ENCODE measurements at regions not wholly inside any gene's neighbourhood (a gene's known extent, or its start where the extent isn't known, plus 50 kb on each side); places are given as distances from the start of the nearest gene placed in this dataset.

DNA sequence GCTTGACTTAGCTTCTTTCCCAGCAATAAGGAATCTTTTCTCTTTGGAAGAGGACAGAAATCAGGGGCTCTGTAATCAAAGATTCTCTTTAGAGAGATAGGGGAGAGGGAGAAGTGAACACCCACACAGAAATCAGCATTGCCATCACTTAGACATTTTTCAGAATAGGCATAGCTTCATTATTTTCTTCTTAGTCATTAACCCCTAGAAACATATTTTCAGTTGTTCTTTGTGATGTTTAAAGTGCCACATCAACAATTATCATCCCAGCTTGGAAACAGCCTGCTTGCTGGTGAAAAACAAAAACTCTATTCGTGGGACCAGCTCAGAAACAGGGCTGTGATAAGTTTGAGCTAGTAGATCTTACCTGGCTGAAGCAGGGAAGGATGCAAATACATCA lies 88.3 kb upstream of the SLC44A3 start:
- Mint-ChIP-seq H3K27ac (no peak overlapping the region), H3K4me1 (peaks cover 0 to 4% (median 1%) of the 10 kb centered on the region in 4 donors), H3K9me3 (peaks cover 0 to 3% (median 0%) of the 10 kb centered on the region in 8 donors), H3K36me3 (no peaks in the 10 kb centered on the region), H3K27me3 (peaks cover 4 to 7% of the 10 kb centered on the region in 2 donors), H3K4me3 (no peak overlapping the region)
- CTCF ChIA-PET (ENCODE audit: partially characterized antibody) = no interaction called here
- Histone ChIP-seq H3K4me3 (ENCODE audit: low read length in 2 of 2) (no peak overlapping the region), H3K27ac (ENCODE audit: low read depth, low read length) (no peak overlapping the region), H3K4me1 (ENCODE audit: insufficient read depth, low read length) (no peaks in the 10 kb centered on the region), H3K36me3 (ENCODE audit: insufficient read depth, low read length) (no peaks in the 10 kb centered on the region), H3K27me3 (ENCODE audit: insufficient read depth, low read length) (no peaks in the 10 kb centered on the region), H3K9me3 (ENCODE audit: control insufficient read depth in 1 of 2, low read length in 2 of 2) (no peaks in the 10 kb centered on the region)
- DNase-seq = no peak
- POLR2A ChIA-PET (ENCODE audit: partially characterized antibody) = no interaction called here
- intact Hi-C loops (cut with micrococcal nuclease) = no loop called here

DNA sequence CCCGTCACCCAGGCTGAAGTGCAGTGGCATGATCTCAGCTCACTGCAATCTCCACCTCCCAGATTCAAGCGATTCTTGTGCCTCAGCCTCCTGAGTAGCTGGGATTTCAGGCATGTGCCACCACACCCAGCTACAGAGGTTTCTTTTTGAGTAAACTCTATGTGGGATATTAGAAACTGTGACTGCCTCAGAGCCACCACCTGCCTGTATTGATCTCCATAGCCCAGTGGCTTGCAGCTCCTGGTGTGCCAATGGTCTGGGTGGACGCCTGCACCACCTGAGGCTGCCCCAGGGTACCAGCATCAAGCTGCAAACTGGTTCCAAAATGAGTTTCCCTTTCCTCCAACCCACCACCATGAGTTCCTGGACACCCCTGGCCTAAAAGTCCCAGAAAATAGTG lies 89.7 kb upstream of the SLC44A3 start:
- intact Hi-C loops (cut with micrococcal nuclease) = no loop called here
- POLR2A ChIA-PET (ENCODE audit: partially characterized antibody) = no interaction called here
- peaks cover 0 to 2% (median 0%) of the 10 kb centered on the region in 4 donors for H3K4me1 Mint-ChIP-seq

DNA sequence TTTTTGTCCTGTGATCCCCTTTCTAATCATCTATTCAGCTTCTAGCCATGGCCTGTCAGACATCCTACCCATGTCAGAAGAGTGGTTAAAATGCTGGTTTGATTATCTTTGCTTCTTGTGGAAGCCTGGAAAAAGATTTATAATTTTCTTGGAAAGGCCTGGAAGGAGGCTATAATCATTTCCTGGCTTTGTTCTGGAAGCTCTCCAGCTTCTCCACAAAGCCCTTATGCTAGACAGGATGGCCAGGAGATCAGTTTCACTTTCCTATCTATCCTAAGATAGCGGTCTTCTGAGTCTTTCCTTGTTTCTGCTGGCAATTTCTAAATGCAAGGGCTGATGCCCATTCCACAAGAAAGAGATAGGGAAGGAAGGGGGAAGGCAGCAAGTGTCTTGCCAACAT lies 90.9 kb upstream of the SLC44A3 start:
- no peak overlapping the region for H3K4me3 Mint-ChIP-seq
- CTCF ChIA-PET (ENCODE audit: partially characterized antibody) = no interaction called here
- intact Hi-C loops (cut with micrococcal nuclease) = no loop called here

More for the DNA sequence above, 89.7 kb upstream of the SLC44A3 start:
- Mint-ChIP-seq H3K4me3 (no peak overlapping the region), H3K9me3 (peaks cover 0 to 4% (median 0%) of the 10 kb centered on the region in 8 donors), H3K27ac (no peak overlapping the region), H3K36me3 (no peaks in the 10 kb centered on the region), H3K27me3 (peaks cover 4 to 7% of the 10 kb centered on the region in 2 donors)
- Histone ChIP-seq H3K4me3 (ENCODE audit: low read length in 2 of 2) (no peak overlapping the region), H3K9me3 (ENCODE audit: control insufficient read depth in 1 of 2, low read length in 2 of 2) (no peaks in the 10 kb centered on the region), H3K36me3 (ENCODE audit: insufficient read depth, low read length) (no peaks in the 10 kb centered on the region), H3K27ac (ENCODE audit: low read depth, low read length) (no peak overlapping the region), H3K4me1 (ENCODE audit: insufficient read depth, low read length) (no peaks in the 10 kb centered on the region), H3K27me3 (ENCODE audit: insufficient read depth, low read length) (no peaks in the 10 kb centered on the region)
- no peak for DNase-seq
- CTCF ChIA-PET (ENCODE audit: partially characterized antibody) = no interaction called here

DNA sequence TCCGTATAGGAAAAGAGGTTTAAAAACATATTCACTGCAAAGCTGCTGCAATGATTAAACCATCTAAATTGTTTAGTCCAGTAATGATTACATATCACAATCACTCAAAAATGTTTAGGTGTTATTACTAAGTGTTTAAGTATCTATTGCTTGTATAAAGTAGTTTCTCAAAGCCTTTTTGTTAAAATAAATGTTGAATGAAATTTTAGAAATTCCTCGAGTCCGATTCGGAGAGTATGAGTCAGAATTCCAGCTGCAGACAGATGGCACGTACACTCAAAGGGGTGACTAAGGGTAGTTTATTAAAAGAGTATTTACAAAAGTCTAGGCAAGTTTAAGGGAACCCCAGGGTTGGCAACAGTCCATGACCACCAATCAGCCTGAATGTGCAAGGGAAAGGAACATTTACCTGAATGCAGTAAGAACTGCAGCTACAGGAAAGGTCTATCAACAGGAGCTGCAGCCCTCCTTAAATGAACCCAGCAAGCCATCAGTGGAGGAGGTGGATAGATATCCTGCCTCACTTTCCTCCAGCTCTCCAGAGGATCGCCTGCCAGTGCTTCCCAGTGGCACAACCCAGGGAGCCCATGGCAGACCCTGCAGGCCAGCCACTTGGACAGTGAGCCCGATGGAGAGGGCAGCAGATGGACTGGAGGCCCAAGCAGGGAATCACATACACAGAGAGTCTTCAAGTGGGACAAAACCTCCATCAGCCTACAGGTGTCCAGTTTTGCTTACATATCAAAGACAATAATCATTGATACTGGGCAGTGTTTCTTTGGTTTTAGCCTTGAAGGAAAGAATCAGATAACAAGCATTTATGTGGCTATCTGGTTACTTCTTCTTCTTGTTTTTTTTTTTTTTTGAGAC lies 92.1 kb upstream of the SLC44A3 start:
- Histone ChIP-seq H3K4me1 (ENCODE audit: insufficient read depth, low read length) (no peaks in the 10 kb centered on the region), H3K27ac (ENCODE audit: low read depth, low read length) (no peak overlapping the region), H3K36me3 (ENCODE audit: insufficient read depth, low read length) (no peaks in the 10 kb centered on the region), H3K9me3 (ENCODE audit: control insufficient read depth in 1 of 2, low read length in 2 of 2) (no peaks in the 10 kb centered on the region), H3K27me3 (ENCODE audit: insufficient read depth, low read length) (no peaks in the 10 kb centered on the region), H3K4me3 (ENCODE audit: low read length in 2 of 2) (no peak overlapping the region)
- H3K9me3 Mint-ChIP-seq = peaks cover 0 to 4% (median 0%) of the 10 kb centered on the region in 8 donors
- intact Hi-C loops (cut with micrococcal nuclease) = no loop called here
- no peaks in the 10 kb centered on the region for H3K36me3 Mint-ChIP-seq
- no peaks in the 10 kb centered on the region for H3K4me1 Mint-ChIP-seq
- H3K27me3 Mint-ChIP-seq = peaks cover 2 to 8% of the 10 kb centered on the region in 2 donors
- DNase-seq = no peak
- no peak overlapping the region for H3K27ac Mint-ChIP-seq
- ChIA-PET CTCF (ENCODE audit: partially characterized antibody) (no interaction called here), POLR2A (ENCODE audit: partially characterized antibody) (no interaction called here)
- no peak overlapping the region for H3K4me3 Mint-ChIP-seq

More for the DNA sequence above, 90.9 kb upstream of the SLC44A3 start:
- no peak for DNase-seq
- Histone ChIP-seq H3K36me3 (ENCODE audit: insufficient read depth, low read length) (no peaks in the 10 kb centered on the region), H3K4me1 (ENCODE audit: insufficient read depth, low read length) (no peaks in the 10 kb centered on the region), H3K27me3 (ENCODE audit: insufficient read depth, low read length) (no peaks in the 10 kb centered on the region), H3K27ac (ENCODE audit: low read depth, low read length) (no peak overlapping the region), H3K9me3 (ENCODE audit: control insufficient read depth in 1 of 2, low read length in 2 of 2) (no peaks in the 10 kb centered on the region), H3K4me3 (ENCODE audit: low read length in 2 of 2) (no peak overlapping the region)
- POLR2A ChIA-PET (ENCODE audit: partially characterized antibody) = no interaction called here
- Mint-ChIP-seq H3K9me3 (peaks cover 0 to 4% (median 0%) of the 10 kb centered on the region in 8 donors), H3K27ac (no peak overlapping the region), H3K4me1 (no peaks in the 10 kb centered on the region), H3K36me3 (no peaks in the 10 kb centered on the region), H3K27me3 (peaks cover 2 to 7% of the 10 kb centered on the region in 2 donors)

DNA sequence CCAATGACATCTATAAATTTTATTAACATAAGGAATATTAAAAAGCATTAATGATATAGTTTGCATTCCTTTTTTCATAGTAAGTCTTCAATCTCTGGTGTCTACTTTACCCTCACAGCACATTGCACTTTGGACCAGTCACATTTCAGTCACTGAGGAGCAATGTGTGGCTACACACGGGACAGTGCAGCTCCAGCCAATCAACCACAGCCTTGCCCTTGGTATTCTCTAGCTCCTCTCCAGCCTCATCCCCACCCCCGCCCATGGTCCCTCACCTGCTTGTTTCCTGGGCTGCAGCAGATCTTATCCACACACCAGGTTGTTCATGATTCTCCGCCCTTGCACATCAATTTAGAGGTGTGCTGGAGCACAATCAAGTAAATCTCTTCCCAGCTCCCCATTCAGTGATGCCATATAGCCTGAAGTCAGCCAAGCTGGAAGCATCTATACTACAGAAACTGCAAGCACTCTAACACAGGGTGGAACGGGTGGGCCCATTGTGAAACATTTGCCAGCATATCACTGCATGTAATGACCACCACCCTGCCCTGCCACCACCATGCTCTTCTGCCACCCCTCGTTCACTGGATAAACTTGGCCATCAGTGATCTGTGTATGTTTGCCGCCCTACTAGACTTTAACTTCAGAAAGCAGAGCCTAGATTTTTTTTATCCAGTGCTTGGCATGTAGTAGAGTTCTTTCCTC lies 93.0 kb upstream of the SLC44A3 start:
- H3K27ac ChIP-seq (ENCODE audit: low read depth, low read length) = no peak overlapping the region
- no peak for DNase-seq
- no peaks in the 10 kb centered on the region for H3K4me1 ChIP-seq (ENCODE audit: insufficient read depth, low read length)
- Mint-ChIP-seq H3K4me3 (no peak overlapping the region), H3K9me3 (peaks cover 0 to 4% (median 0%) of the 10 kb centered on the region in 8 donors), H3K4me1 (no peaks in the 10 kb centered on the region), H3K27ac (no peak overlapping the region), H3K27me3 (peaks cover 2 to 9% of the 10 kb centered on the region in 2 donors), H3K36me3 (no peaks in the 10 kb centered on the region)
- no peaks in the 10 kb centered on the region for H3K27me3 ChIP-seq (ENCODE audit: insufficient read depth, low read length)
- H3K36me3 ChIP-seq (ENCODE audit: insufficient read depth, low read length) = no peaks in the 10 kb centered on the region
- ChIA-PET CTCF (ENCODE audit: partially characterized antibody) (no interaction called here), POLR2A (ENCODE audit: partially characterized antibody) (no interaction called here)
- intact Hi-C loops (cut with micrococcal nuclease) = no loop called here
- no peaks in the 10 kb centered on the region for H3K9me3 ChIP-seq (ENCODE audit: control insufficient read depth in 1 of 2, low read length in 2 of 2)
- no peak overlapping the region for H3K4me3 ChIP-seq (ENCODE audit: low read length in 2 of 2)

DNA sequence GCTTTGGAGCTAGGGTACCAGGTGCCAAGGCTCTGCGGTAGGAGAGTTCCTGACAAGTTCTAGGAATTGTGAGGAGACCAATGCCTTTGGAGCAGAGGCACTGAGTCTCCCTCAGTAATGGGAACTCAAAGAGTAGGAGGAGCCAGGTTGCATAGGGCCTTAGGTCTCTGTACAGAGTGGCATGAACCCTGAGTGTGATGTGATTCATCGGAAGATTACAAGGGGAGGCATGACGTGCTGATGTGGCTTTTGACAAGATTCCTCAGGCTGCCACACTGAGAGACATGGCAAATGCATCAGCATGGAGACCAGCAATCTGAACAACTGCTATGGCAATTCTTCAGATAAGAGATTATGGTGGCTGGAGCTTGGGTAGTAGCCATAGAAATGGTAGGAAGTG lies 94.6 kb upstream of the SLC44A3 start:
- H3K27me3 Mint-ChIP-seq = peaks cover 0 to 7% of the 10 kb centered on the region in 2 donors
- no peak overlapping the region for H3K27ac Mint-ChIP-seq
- Histone ChIP-seq H3K9me3 (ENCODE audit: control insufficient read depth in 1 of 2, low read length in 2 of 2) (no peaks in the 10 kb centered on the region), H3K4me1 (ENCODE audit: insufficient read depth, low read length) (no peaks in the 10 kb centered on the region), H3K27me3 (ENCODE audit: insufficient read depth, low read length) (no peaks in the 10 kb centered on the region), H3K27ac (ENCODE audit: low read depth, low read length) (no peak overlapping the region), H3K36me3 (ENCODE audit: insufficient read depth, low read length) (no peaks in the 10 kb centered on the region), H3K4me3 (ENCODE audit: low read length in 2 of 2) (no peak overlapping the region)
- no peak for DNase-seq
- ChIA-PET CTCF (ENCODE audit: partially characterized antibody) (no interaction called here), POLR2A (ENCODE audit: partially characterized antibody) (no interaction called here)
- no peak overlapping the region for H3K4me3 Mint-ChIP-seq
- H3K9me3 Mint-ChIP-seq = peaks cover 0 to 4% (median 0%) of the 10 kb centered on the region in 8 donors
- H3K4me1 Mint-ChIP-seq = no peaks in the 10 kb centered on the region
- intact Hi-C loops (cut with micrococcal nuclease) = no loop called here
- no peaks in the 10 kb centered on the region for H3K36me3 Mint-ChIP-seq

DNA sequence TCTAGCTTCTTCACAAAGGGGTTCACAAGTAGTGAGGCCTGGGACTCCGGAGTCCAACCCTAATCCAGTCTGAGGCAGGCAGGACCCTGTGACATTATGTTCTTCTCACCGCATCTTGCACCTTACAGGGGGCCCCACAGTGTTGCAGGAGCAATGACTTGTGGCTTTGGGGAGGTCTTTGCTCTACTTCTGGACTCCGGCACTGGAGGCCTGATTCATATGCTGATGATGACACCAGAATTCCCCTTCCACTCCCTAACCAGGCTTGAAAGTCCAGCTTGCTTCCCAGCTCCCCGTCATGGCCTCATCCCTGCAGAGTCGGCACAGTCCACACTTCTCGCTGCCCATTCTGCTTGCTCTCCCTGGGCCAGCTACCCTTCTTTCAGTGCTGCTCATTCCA lies 96.3 kb upstream of the SLC44A3 start:
- Histone ChIP-seq H3K27me3 (ENCODE audit: insufficient read depth, low read length) (no peaks in the 10 kb centered on the region), H3K4me1 (ENCODE audit: insufficient read depth, low read length) (no peaks in the 10 kb centered on the region), H3K9me3 (ENCODE audit: control insufficient read depth in 1 of 2, low read length in 2 of 2) (no peaks in the 10 kb centered on the region), H3K4me3 (ENCODE audit: low read length in 2 of 2) (no peak overlapping the region), H3K27ac (ENCODE audit: low read depth, low read length) (no peak overlapping the region), H3K36me3 (ENCODE audit: insufficient read depth, low read length) (no peaks in the 10 kb centered on the region)
- no peak for DNase-seq
- ChIA-PET POLR2A (ENCODE audit: partially characterized antibody) (no interaction called here), CTCF (ENCODE audit: partially characterized antibody) (no interaction called here)
- no peak overlapping the region for H3K27ac Mint-ChIP-seq
- H3K27me3 Mint-ChIP-seq = peaks cover 4 to 5% of the 10 kb centered on the region in 2 donors
- H3K4me3 Mint-ChIP-seq = no peak overlapping the region
- H3K9me3 Mint-ChIP-seq = peaks cover 0 to 4% (median 0%) of the 10 kb centered on the region in 8 donors
- intact Hi-C loops (cut with micrococcal nuclease) = no loop called here
- no peaks in the 10 kb centered on the region for H3K36me3 Mint-ChIP-seq
- no peaks in the 10 kb centered on the region for H3K4me1 Mint-ChIP-seq

Data from CD4-positive, alpha-beta memory T cell (primary cell).